Smooth muscle cell (in vitro differentiated cells): ENCODE measurements at regions not wholly inside any gene's neighbourhood (a gene's known extent, or its start where the extent isn't known, plus 50 kb on each side); places are given as distances from the start of the nearest gene placed in this dataset.

Experiments used
- DNase-seq: peaks from one replicate; lab custom pipeline; 2025; ENCODE audit not compliant: unreplicated experiment; lab: John Stamatoyannopoulos, UW
- H2AFZ ChIP-seq: fragments of 200-600 bp; sonication (generic); 2 replicates; pipeline ENCODE4 v1.6.0; 2016; ENCODE audit warnings: antibody characterized with exemption, low read depth, mild to moderate bottlenecking
- H3F3A ChIP-seq: fragments of 200-600 bp; sonication (generic); 2 replicates; pipeline ENCODE4 v1.6.0; 2017; ENCODE audit warnings: antibody characterized with exemption, low read depth
- H3K27ac ChIP-seq: fragments of 200-600 bp; sonication (generic); 2 replicates; pipeline ENCODE4 v1.5.1; 2016; ENCODE audit warnings: low read depth, mild to moderate bottlenecking
- H3K27me3 ChIP-seq: fragments of 200-600 bp; sonication (generic); 2 replicates; pipeline ENCODE4 v1.6.1; 2016; ENCODE audit warnings: low read depth, mild to moderate bottlenecking
- H3K36me3 ChIP-seq: fragments of 200-600 bp; sonication (generic); 2 replicates; pipeline ENCODE4 v1.5.1; 2016; ENCODE audit warnings: low read depth
- H3K4me1 ChIP-seq: fragments of 200-600 bp; sonication (generic); 2 replicates; pipeline ENCODE4 v1.5.1; 2016; ENCODE audit warnings: low read depth
- H3K4me2 ChIP-seq: fragments of 200-600 bp; sonication (generic); 2 replicates; pipeline ENCODE4 v1.6.0; 2016; ENCODE audit warnings: mild to moderate bottlenecking
- H3K4me3 ChIP-seq: fragments of 200-600 bp; sonication (generic); 2 replicates; pipeline ENCODE4 v1.5.1; 2016; ENCODE audit warnings: mild to moderate bottlenecking
- H3K79me2 ChIP-seq: fragments of 200-600 bp; sonication (generic); 2 replicates; pipeline ENCODE4 v1.6.0; 2016; ENCODE audit warnings: low read depth, mild to moderate bottlenecking
- H3K9ac ChIP-seq: fragments of 200-600 bp; sonication (generic); 2 replicates; pipeline ENCODE4 v1.6.0; 2016; ENCODE audit warnings: low read depth
- H3K9me3 ChIP-seq: fragments of 200-600 bp; sonication (generic); replicated peaks from 2 replicates; pipeline ENCODE4 v1.5.1; 2016; ENCODE audit warnings: low read depth
- H4K20me1 ChIP-seq: fragments of 200-600 bp; sonication (generic); 2 replicates; pipeline ENCODE4 v1.6.0; 2016; ENCODE audit warnings: low read depth
- WGBS: methylation state at CpG from one replicate; pipeline ENCODE4 v1.1.7; 2016; ENCODE audit warnings: low lambda C conversion rate; 5-methylcytosine and 5-hydroxymethylcytosine counted together
- TF ChIP-seq, protein P1 (sequence below): fragments of 200-600 bp; sonication (generic); IDR thresholded peaks from 2 replicates; pipeline ENCODE4 v1.5.1; 2017; ENCODE audit warnings: borderline replicate concordance, mild to moderate bottlenecking, antibody characterized with exemption; ENCODE audit not compliant: insufficient read depth, poor library complexity, severe bottlenecking

DNA sequence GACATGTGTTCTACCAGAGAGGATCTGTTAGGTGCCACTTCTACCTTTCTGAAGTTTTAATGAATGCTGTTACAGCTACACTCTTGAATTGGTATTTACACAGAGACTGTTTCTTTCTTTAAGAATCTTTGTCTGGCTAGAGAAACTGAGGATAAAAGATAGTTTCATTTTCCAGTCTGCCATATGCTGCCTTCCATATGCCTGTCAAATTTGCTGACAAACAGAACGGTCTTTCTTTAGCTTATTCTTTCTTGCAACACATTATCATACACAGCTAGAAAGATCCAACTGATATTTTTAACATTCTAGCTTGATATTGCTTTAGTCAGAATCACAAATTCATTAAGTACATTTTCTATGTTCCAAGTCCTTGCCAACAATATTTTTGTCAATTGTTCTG lies 409.8 kb upstream of the CELF4 start:
- no peaks in the 10 kb centered on the region for H3K79me2 ChIP-seq
- no peaks in the 10 kb centered on the region for H4K20me1 ChIP-seq
- H3K36me3 ChIP-seq, result no peaks in the 10 kb centered on the region
- H3K27ac ChIP-seq, result no peak overlapping the region
- 83% methylated on average over 1 of the region's 1 CpG for WGBS
- no peaks in the 10 kb centered on the region for H3K4me1 ChIP-seq
- no peaks in the 10 kb centered on the region for H3K9me3 ChIP-seq
- no peak overlapping the region for H3K4me2 ChIP-seq
- TF ChIP-seq, protein P1, sequence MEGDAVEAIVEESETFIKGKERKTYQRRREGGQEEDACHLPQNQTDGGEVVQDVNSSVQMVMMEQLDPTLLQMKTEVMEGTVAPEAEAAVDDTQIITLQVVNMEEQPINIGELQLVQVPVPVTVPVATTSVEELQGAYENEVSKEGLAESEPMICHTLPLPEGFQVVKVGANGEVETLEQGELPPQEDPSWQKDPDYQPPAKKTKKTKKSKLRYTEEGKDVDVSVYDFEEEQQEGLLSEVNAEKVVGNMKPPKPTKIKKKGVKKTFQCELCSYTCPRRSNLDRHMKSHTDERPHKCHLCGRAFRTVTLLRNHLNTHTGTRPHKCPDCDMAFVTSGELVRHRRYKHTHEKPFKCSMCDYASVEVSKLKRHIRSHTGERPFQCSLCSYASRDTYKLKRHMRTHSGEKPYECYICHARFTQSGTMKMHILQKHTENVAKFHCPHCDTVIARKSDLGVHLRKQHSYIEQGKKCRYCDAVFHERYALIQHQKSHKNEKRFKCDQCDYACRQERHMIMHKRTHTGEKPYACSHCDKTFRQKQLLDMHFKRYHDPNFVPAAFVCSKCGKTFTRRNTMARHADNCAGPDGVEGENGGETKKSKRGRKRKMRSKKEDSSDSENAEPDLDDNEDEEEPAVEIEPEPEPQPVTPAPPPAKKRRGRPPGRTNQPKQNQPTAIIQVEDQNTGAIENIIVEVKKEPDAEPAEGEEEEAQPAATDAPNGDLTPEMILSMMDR, result no peak
- no peaks in the 10 kb centered on the region for H3F3A ChIP-seq
- H3K9ac ChIP-seq, result no peak overlapping the region
- peaks cover 5% of the 10 kb centered on the region for H3K27me3 ChIP-seq
- H2AFZ ChIP-seq, result no peak overlapping the region
- no peak overlapping the region for H3K4me3 ChIP-seq
- DNase-seq, result no peak

DNA sequence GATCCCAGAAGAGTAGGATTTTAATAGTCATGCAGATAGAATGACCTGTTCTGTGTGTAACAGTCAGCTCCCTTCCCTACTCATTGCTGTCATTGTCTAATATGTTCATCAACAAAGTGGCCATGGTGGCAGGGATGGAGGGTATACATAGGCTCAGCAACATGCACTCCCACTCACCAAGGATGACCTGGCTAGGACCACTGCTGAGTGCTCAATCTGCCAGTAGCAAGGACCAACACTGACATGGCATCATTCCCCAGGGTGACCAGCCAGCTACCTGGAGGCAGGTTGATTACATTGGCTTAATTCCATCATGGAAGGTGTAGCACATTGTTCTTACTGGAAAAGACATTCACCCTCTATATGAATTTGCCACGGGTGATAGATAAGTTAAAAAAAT lies 401.7 kb upstream of the CELF4 start:
- H3K27me3 ChIP-seq, result peaks cover 5% of the 10 kb centered on the region

GRCh38 chr18:37965572-37965970 lies 400.0 kb upstream of the CELF4 start:
- Histone ChIP-seq H3K79me2 (no peaks in the 10 kb centered on the region), H3K9me3 (no peaks in the 10 kb centered on the region), H2AFZ (no peak overlapping the region), H3K9ac (no peak overlapping the region), H3K4me1 (no peaks in the 10 kb centered on the region), H3K36me3 (no peaks in the 10 kb centered on the region), H3K27ac (no peak overlapping the region), H3K4me3 (no peak overlapping the region), H3F3A (no peaks in the 10 kb centered on the region), H3K4me2 (no peak overlapping the region), H3K27me3 (no peaks in the 10 kb centered on the region), H4K20me1 (no peaks in the 10 kb centered on the region)
- WGBS, result 93% methylated on average over 1 of the region's 1 CpG
- TF ChIP-seq, protein P1, result no peak
- no peak for DNase-seq

More for the DNA sequence above, 401.7 kb upstream of the CELF4 start:
- Histone ChIP-seq H3K4me3 (no peak overlapping the region), H3K36me3 (no peaks in the 10 kb centered on the region), H3K9ac (no peak overlapping the region), H2AFZ (no peak overlapping the region), H3K4me1 (no peaks in the 10 kb centered on the region), H3K27ac (no peak overlapping the region), H3K4me2 (no peak overlapping the region), H3F3A (no peaks in the 10 kb centered on the region), H3K9me3 (no peaks in the 10 kb centered on the region), H4K20me1 (no peaks in the 10 kb centered on the region), H3K79me2 (no peaks in the 10 kb centered on the region)
- DNase-seq, result no peak
- TF ChIP-seq, protein P1, result no peak
- 75% methylated on average over 1 of the region's 1 CpG for WGBS

GRCh38 chr18:37964885-37965571 lies 399.4 kb upstream of the CELF4 start:
- Histone ChIP-seq H2AFZ (no peak overlapping the region), H3K9ac (no peak overlapping the region), H3K4me1 (no peaks in the 10 kb centered on the region), H3K9me3 (no peaks in the 10 kb centered on the region), H3K27me3 (no peaks in the 10 kb centered on the region), H3K4me3 (no peak overlapping the region), H3K27ac (no peak overlapping the region), H3K36me3 (no peaks in the 10 kb centered on the region), H3K4me2 (no peak overlapping the region), H3F3A (no peaks in the 10 kb centered on the region), H3K79me2 (no peaks in the 10 kb centered on the region), H4K20me1 (no peaks in the 10 kb centered on the region)
- TF ChIP-seq, protein P1, result no peak
- WGBS, result 75% methylated on average over 2 of the region's 2 CpGs
- no peak for DNase-seq
